ENCODE measurements at regions not wholly inside any gene's neighbourhood (a gene's known extent, or its start where the extent isn't known, plus 50 kb on each side); places are given as distances from the start of the nearest gene placed in this dataset.

DNA sequence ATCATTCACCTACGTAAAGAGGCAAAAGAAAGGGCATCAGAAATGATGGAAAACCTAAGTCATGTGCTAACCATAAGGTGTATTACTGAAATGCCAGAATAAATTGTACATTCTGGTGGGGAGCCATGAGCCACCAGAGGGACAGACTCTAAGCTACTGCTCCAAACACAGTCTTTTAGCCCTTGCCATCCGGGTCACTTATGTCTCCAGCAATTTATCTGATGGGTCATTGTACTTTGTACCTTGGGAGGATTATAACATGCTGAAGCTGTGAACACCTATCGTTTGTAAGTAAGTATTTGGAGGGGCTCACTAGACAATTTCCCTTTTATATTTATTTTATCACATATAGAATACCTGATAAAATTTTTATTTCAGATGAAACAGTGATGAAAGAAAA, 495.1 kb downstream of the KIF4B start:
- no peak for TF ChIP-seq CTCF (IDR thresholded peaks at IDR 0.05; ENCODE audit: insufficient read depth, low read depth, low read length)
- no peak for TF ChIP-seq EZH2 (IDR thresholded peaks at IDR 0.05; ENCODE audit: insufficient read depth, low read length)

All from astrocyte (in vitro differentiated cells and primary cell).